Upper lobe of right lung (tissue), 1 donor: ENCODE measurements at regions not wholly inside any gene's neighbourhood (a gene's known extent, or its start where the extent isn't known, plus 50 kb on each side); places are given as distances from the start of the nearest gene placed in this dataset.

Experiments used
- ATAC-seq: fragments of 200-7000 bp; cut with Tn5 transposase; one replicate; pipeline ENCODE4 v1.9.1; 2020; ENCODE audit warnings: mild to moderate bottlenecking, moderate library complexity
- DNase-seq: peaks from one replicate; pipeline ENCODE4 v3.0.0-alpha.2; 2020
- H3K27ac ChIP-seq: fragments of 200-600 bp; one replicate; pipeline ENCODE4 v1.8.0; 2022
- H3K27me3 ChIP-seq: fragments of 200-600 bp; one replicate; pipeline ENCODE4 v1.8.0; 2022; ENCODE audit warnings: mild to moderate bottlenecking
- H3K36me3 ChIP-seq: fragments of 200-600 bp; one replicate; pipeline ENCODE4 v1.8.0; 2022
- H3K4me1 ChIP-seq: fragments of 200-600 bp; one replicate; pipeline ENCODE4 v1.8.0; 2022
- H3K4me3 ChIP-seq: fragments of 200-600 bp; one replicate; pipeline ENCODE4 v1.8.0; 2022; ENCODE audit warnings: mild to moderate bottlenecking
- H3K9me3 ChIP-seq: fragments of 200-600 bp; one replicate; pipeline ENCODE4 v1.8.0; 2022
- CTCF ChIP-seq: fragments of 200-600 bp; IDR thresholded peaks from one replicate; pipeline ENCODE4 v1.8.0; 2022; ENCODE audit warnings: antibody characterized with exemption
- intact Hi-C: fragments of 100-400 bp; cut with DNase I; formaldehyde crosslinking; loops from one replicate; pipeline ENCODE4 v1.11.0; 2022
- donor health status: DM: no; HTN: yes; CAD: no; lungs with severe emphysema.

GRCh38 chr7:136134503-136134902 is 157.3 kb upstream of the MTPN start:
- Histone ChIP-seq H3K4me3 (no peak overlapping the region), H3K36me3 (no peaks in the 10 kb centered on the region), H3K27ac (no peak overlapping the region), H3K4me1 (no peaks in the 10 kb centered on the region), H3K27me3 (no peaks in the 10 kb centered on the region), H3K9me3 (no peaks in the 10 kb centered on the region)
- intact Hi-C loops: no loop called here
- no peak for ATAC-seq
- no peak for DNase-seq
- TF ChIP-seq CTCF: no peak

- Histone ChIP-seq H3K36me3 (no peaks in the 10 kb centered on the region), H3K4me3 (no peak overlapping the region), H3K27ac (no peak overlapping the region), H3K9me3 (no peaks in the 10 kb centered on the region), H3K4me1 (no peaks in the 10 kb centered on the region), H3K27me3 (no peaks in the 10 kb centered on the region)
- TF ChIP-seq CTCF: no peak
- DNase-seq (no peak), ATAC-seq (no peak)
- intact Hi-C loops: no loop called here
Observed at GRCh38 chr7:136133551-136133950, 156.4 kb upstream of the MTPN start.

- Histone ChIP-seq H3K27ac (no peak overlapping the region), H3K9me3 (no peaks in the 10 kb centered on the region), H3K36me3 (no peaks in the 10 kb centered on the region), H3K4me1 (no peaks in the 10 kb centered on the region), H3K27me3 (no peaks in the 10 kb centered on the region), H3K4me3 (no peak overlapping the region)
- intact Hi-C loops: no loop called here
- no peak for TF ChIP-seq CTCF
- DNase-seq (no peak), ATAC-seq (no peak)
Observed at GRCh38 chr7:136131304-136131630, 154.1 kb upstream of the MTPN start.

- DNase-seq: no peak
- no peaks in the 10 kb centered on the region for H3K4me1 ChIP-seq
- no peak for TF ChIP-seq CTCF
- no peaks in the 10 kb centered on the region for H3K9me3 ChIP-seq
- ATAC-seq: no peak
- no peaks in the 10 kb centered on the region for H3K36me3 ChIP-seq
- no peaks in the 10 kb centered on the region for H3K27me3 ChIP-seq
- no peak overlapping the region for H3K27ac ChIP-seq
- H3K4me3 ChIP-seq: no peak overlapping the region
- intact Hi-C loops: no loop called here
Observed at GRCh38 chr7:136130511-136131303, 153.5 kb upstream of the MTPN start.

- no peak for ATAC-seq
- intact Hi-C loops: no loop called here
- TF ChIP-seq CTCF: no peak
Observed at GRCh38 chr7:136128050-136128449, 150.9 kb upstream of the MTPN start.

GRCh38 chr7:136123352-136123751 is 146.2 kb upstream of the MTPN start:
- no peak for ATAC-seq
- DNase-seq: no peak
- Histone ChIP-seq H3K27me3 (no peaks in the 10 kb centered on the region), H3K4me3 (no peak overlapping the region), H3K36me3 (no peaks in the 10 kb centered on the region), H3K9me3 (no peaks in the 10 kb centered on the region), H3K4me1 (no peaks in the 10 kb centered on the region), H3K27ac (no peak overlapping the region)
- intact Hi-C loops: no loop called here
- TF ChIP-seq CTCF: no peak

More at GRCh38 chr7:136128050-136128449, 150.9 kb upstream of the MTPN start:
- H3K4me3 ChIP-seq: no peak overlapping the region
- no peak for DNase-seq
- no peaks in the 10 kb centered on the region for H3K36me3 ChIP-seq
- no peaks in the 10 kb centered on the region for H3K4me1 ChIP-seq
- H3K27ac ChIP-seq: no peak overlapping the region
- no peaks in the 10 kb centered on the region for H3K27me3 ChIP-seq
- H3K9me3 ChIP-seq: no peaks in the 10 kb centered on the region
